8988T (cell line): ENCODE measurements at regions not wholly inside any gene's neighbourhood (a gene's known extent, or its start where the extent isn't known, plus 50 kb on each side); places are given as distances from the start of the nearest gene placed in this dataset.

Experiments
- DNase-seq: peaks from one replicate; pipeline ENCODE4 v3.0.0; 2011

DNA sequence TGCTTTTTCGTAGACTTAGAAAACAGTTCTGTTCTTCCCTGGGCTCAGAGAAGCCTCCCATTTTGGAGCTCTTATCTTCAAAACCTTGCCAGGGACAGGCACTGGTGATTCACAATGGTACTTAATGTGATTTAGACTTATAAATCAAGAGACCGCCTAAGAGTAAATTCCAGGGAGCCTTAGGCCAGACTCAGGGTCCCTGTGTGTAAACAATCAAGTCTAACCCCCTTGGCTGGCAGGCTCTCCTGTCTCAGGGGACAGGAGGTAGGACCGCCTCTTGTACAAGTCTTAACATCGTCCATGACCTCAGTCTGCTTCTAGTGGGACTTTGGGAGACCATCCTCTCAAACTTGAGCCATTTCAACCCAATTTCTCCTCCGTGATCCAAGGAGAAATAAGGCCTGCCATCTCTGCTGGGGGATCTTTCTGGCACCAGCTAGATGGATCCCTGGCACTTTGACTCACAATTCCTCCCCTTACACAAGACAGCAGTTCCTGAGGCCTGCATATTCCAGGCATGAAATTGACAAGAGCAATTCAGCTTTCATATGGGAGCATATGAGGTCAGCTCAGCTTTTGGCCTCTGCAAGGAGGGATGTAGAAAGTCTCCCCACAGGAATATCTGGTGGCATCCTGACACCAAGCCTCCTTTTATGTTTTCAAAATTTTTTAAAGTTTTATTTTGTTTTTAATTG lies 487.0 kb downstream of the TNS1 start:
- no peak for DNase-seq

DNA sequence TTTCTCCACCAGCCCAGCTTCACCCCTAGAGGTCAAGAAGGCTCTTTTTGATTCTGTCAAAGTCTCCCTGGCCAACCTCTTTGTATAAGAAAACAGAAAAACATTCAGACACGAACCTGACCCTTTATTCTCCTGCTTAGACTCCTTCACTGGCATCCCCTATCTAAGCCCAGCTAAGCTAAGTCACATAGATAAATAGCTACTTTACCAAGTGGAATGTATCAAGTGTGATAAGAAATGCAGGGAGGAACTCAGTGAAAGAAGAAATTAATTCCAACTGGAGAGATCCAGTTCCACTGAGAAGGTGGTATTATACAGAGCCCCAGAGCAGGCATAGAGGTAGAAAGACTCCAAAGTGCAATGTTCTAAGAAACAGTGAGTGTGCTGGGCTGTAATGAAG lies 489.5 kb downstream of the TNS1 start:
- no peak for DNase-seq

DNA sequence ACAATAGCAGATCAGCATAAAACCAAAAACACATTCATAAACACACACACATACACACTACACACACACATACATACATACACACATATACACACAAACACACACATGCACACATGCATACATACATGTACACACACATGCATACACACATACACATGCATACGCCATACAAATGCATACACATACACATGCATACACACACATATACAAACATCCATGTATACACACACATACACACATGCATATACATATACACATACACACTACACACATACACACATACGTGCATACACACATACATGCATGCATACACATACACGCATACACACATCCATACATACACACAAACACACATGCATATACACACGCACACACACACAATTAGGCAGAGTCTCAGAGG lies 490.1 kb downstream of the TNS1 start:
- DNase-seq: no peak

DNA sequence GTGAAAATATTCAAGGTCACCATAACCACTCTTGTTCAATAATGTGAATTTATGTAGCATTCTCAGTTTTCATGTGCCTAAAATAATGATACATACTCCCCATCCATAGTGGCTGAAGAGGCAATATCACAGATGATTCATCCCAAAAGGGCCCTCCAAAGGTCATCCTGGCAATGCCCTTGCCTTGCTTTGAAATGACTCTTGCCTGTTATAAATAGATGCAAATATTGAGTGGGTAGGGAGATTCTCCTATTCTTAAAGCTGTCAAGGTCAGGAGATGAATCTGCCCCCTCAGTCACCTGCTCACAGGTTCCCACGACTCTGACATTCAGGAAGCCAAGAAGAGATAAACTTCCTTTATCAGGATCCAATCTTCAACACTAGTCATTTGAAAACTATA lies 490.5 kb downstream of the TNS1 start:
- no peak for DNase-seq

DNA sequence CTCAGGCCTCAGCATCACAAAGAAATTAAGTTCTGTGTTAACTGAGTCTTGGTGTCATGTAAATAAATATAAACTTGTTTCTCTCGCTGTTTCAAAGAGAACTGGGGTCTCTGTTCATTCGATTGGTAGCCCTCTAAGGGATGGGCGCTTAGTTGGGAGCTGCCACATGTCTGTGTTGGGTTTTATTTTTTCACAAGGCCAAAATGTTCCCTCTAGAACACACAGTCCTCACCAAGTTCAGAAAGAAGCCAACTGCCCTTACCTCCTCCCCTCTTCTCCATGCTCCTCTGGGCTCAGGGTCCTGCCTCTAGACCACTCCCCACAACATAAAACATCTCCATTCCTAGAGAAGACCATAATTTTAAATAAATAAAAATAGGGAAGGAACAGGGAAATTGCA lies 490.9 kb downstream of the TNS1 start:
- no peak for DNase-seq

DNA sequence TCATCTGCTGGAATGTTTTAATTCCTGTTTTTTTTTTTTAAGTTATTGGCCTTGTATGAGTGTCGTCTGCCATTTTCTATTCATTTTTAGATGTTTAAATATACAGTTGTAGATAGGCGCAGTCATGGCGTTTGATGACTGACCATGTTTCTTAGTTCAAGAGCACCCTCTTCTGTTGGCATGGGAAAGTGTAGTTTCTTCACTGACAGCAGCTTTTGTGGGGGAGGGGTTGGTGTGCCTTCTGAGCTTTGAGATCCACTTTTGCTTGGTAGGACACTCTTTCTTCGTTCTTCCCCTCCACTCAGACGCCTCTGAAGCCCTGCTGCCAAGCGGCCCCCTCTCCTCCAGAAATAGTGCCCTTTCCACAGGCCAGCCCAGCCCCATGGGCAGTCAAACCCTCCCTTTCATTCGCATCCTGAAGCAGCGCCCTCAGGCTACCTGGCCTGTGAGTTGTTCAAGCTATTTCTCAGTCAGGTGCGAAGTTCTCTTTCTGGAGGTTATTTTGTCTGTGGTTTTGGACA lies 492.0 kb downstream of the TNS1 start:
- peak; percentile 29 for DNase-seq

- DNase-seq: no peak
These were observed 497.5 kb downstream of the TNS1 start for GRCh38 chr2:217505303-217505702.

- no peak for DNase-seq
These were observed 500.9 kb downstream of the TNS1 start for GRCh38 chr2:217501887-217502286.

DNA sequence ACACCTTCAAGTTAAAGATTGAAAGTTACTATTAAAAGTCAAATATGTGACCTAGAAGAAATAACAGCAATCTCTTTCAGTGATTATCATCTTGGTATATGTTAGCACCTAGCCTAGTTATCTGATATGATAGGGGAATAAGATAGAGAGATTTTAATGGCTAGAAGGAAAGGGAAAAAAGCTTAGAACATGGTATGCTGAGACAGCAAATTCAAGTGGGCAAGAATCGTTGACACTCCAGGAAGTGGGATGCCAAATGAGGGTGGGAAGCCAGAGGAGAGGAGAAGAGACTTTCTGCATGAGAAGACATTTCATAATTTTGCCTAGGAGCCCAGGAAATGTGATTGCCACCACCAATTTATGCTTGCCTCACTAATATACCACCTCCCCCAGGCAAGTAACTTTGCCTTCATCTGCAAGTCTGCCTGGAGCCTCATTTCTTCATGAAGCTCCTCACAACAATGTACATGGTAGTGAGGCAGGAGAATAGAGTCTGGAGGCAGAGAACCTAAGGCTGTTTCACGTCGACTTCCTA lies 504.9 kb downstream of the TNS1 start:
- DNase-seq: no peak

- DNase-seq: no peak
These were observed 508.2 kb downstream of the TNS1 start for GRCh38 chr2:217494557-217494956.

DNA sequence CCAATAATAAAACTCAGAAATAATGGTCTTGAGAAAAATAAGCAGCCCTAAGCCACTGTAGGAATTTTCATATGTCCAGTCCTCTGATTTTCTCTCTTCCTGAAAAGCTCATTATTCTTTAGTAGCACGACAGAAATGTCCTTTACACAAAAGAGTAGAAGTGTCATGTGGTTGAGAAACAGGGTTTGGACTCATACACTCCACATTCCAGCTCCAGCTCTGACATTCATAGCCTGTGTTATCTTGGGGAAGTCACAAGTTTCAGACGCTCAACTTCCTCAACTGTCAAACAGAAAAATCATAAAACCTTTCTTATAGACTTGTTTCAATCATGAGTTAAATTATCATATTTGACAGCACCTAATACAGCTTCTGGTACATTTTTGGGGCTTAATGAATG lies 511.5 kb downstream of the TNS1 start:
- DNase-seq: no peak

GRCh38 chr2:217489145-217489960 lies 513.4 kb downstream of the TNS1 start:
- no peak for DNase-seq

DNA sequence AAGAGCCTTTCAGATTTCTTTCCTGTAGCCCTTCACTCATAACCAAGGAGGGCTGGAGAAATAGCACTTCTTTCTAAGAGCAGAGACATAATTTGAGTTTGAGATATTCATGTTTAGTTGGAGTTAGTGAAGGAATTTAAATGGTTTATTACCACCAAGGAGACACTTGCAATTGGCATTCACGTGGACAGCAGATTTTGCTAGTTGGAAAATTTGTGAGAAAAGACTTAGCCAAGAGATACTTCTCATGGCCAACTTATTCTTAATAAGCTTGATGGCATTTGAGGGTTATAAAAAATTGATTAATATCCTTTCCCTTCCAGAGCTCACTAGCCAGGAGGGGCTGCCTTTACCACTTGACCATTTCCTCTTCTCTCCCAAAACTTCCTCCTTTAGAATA lies 518.7 kb downstream of the TNS1 start:
- no peak for DNase-seq

DNA sequence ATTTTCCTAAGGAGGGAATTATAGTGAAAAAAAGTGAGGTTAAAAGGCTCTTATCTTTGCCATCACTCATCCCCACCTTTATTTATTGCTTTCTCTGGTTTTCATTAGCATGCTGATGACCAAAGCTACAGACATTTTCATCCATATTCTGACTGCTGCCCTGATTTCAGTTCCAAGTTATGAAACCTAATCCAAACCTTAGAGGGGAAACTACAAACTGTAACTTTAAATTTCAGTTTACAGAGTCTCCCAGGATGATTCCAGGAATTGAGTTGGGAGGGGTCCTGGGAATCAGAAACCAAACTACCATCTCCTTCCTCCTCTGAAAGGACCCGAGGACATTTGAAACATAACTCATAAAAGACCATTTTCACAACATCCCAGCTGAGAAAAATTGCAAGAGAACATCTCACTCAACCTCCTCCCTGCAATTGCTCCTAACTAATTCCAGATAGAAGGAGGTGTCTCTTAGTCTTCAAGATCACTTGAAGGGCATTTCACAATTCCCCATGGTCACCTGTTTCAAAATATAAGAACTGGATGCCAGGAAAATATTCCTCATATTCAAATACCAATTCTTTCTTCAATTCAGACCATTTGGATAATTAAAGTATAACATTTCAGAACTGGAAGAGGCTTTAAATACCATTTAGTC lies 520.6 kb downstream of the TNS1 start:
- DNase-seq: no peak

- DNase-seq: no peak
These were observed 521.2 kb downstream of the TNS1 start for GRCh38 chr2:217481577-217481976.

- DNase-seq: no peak
These were observed 523.2 kb downstream of the TNS1 start for GRCh38 chr2:217479566-217479965.

DNA sequence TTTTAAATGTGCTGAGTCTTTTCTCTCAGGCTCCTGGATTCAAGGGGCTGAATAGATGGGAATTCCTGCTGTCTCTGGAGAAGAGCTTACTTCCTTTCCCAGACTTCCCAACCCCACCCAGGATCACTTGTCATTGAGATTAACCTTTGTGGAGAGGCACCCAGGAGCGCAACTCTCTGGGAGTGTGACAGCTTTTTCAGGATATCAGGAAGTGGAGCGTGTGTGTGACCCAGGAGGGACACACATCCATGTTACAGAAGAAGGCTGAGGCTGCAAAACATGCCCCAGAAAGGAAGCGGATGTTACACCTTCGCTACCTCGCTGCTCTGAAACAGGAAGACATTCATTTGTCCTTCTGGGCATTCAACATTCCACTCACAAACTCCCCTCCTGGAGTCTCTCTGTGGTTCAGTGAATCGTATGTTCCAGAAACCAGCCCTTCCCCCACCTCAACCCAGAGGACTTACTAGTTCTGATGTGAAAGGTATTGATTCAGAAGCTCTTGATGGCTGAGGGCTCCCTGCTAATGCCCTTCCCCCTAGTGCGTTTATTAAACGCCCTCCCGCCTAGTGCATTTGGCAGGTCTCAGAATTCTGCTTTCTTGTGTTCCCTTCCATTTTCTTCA lies 523.9 kb downstream of the TNS1 start:
- no peak for DNase-seq

GRCh38 chr2:217477583-217477982 lies 525.2 kb downstream of the TNS1 start:
- DNase-seq: no peak

DNA sequence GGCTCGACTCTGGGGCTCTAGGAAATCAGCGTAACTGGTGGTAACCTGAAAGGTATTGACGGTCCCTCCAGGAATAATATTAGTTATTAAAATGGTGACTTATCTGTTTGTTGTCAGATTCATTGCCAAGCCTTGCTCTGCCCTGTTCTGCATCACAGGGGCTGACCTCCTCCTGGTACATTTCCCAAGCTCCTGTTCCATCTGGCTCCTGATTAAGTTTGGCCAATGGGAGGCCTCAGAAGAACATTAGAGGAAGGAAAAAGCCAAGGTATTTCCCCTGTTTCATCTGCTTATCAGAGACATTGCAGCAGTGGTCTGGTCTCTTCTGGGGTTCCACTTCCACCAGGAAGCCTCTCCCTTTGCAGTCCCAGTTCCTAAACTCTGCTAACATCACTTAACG lies 527.0 kb downstream of the TNS1 start:
- no peak for DNase-seq

GRCh38 chr2:217475101-217475500 lies 527.7 kb downstream of the TNS1 start:
- DNase-seq: no peak

GRCh38 chr2:217471319-217471718 lies 531.5 kb downstream of the TNS1 start:
- no peak for DNase-seq

DNA sequence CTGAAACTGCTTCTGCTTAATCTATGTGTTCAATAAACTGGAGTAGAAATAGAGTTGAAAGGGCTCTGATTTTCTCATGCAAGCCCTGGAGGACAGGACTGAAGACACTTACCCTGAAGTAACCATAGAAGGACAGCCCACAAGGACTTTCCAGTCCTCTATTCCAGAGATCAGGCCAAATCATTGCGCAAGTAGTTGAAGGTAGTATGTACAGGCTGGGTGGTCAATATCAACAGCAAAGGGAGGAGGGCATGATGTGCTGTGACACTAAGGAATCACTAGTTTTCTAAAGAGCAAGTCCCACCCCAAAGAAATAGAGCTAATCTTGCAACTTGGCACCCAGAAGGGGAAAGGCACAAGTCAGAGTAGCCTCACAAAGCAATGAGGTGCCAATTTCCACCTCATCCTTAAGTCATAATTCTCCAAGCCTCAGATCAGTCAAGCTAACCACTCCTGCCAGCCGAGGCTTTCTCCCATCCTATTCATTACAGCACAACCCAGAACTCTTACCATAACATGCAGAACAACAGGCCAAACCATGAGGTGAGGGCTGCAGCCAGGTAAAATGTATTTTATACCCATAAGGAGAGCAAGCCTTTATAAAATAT lies 533.5 kb downstream of the TNS1 start:
- no peak for DNase-seq
